Endodermal cell (in vitro differentiated cells): ENCODE measurements at regions not wholly inside any gene's neighbourhood (a gene's known extent, or its start where the extent isn't known, plus 50 kb on each side); places are given as distances from the start of the nearest gene placed in this dataset.

ENCODE experiments used
- DNase-seq: peaks from one replicate; pipeline ENCODE4 v3.0.0-alpha.2; 2017
- H3K27ac ChIP-seq: 2 replicates; pipeline ENCODE4 v1.5.1; 2013; ENCODE audit warnings: mild to moderate bottlenecking, low read depth, low read length, moderate library complexity
- H3K27me3 ChIP-seq: 2 replicates; pipeline ENCODE4 v1.6.1; 2013; ENCODE audit warnings: mild to moderate bottlenecking, low read length, moderate library complexity; ENCODE audit not compliant: insufficient read depth, control insufficient read depth, poor library complexity, severe bottlenecking
- H3K36me3 ChIP-seq: 2 replicates; pipeline ENCODE4 v1.7.0; 2013; ENCODE audit warnings: mild to moderate bottlenecking, low read length, moderate library complexity; ENCODE audit not compliant: control insufficient read depth, insufficient read depth
- H3K4me1 ChIP-seq: one replicate; pipeline ENCODE4 v1.7.0; 2013; ENCODE audit warnings: low read length; ENCODE audit not compliant: control insufficient read depth, insufficient read depth
- H3K4me3 ChIP-seq: 2 replicates; pipeline ENCODE4 v1.5.1; 2013; ENCODE audit warnings: mild to moderate bottlenecking, low read length, moderate library complexity
- H3K9ac ChIP-seq: 2 replicates; pipeline ENCODE4 v1.6.1; 2013; ENCODE audit warnings: mild to moderate bottlenecking, low read length, moderate library complexity; ENCODE audit not compliant: poor library complexity, severe bottlenecking; ENCODE audit errors: extremely low read depth
- H3K9me3 ChIP-seq: 2 replicates; pipeline ENCODE4 v1.6.1; 2013; ENCODE audit warnings: mild to moderate bottlenecking, low read length, moderate library complexity; ENCODE audit not compliant: control insufficient read depth
- H3K27ac Mint-ChIP-seq: 2 replicates; pipeline ENCODE4 v1.8.0; 2020; ENCODE audit warnings: mixed read lengths
- H3K27me3 Mint-ChIP-seq: 2 replicates; pipeline ENCODE4 v1.8.0; 2021; ENCODE audit warnings: mild to moderate bottlenecking, mixed read lengths; ENCODE audit not compliant: insufficient read depth
- H3K36me3 Mint-ChIP-seq: 2 replicates; pipeline ENCODE4 v1.8.0; 2020; ENCODE audit warnings: low read depth, mixed read lengths
- H3K4me1 Mint-ChIP-seq: 2 replicates; pipeline ENCODE4 v1.8.0; 2020; ENCODE audit warnings: mixed read lengths
- H3K4me3 Mint-ChIP-seq: 2 replicates; pipeline ENCODE4 v1.8.0; 2020; ENCODE audit warnings: mild to moderate bottlenecking, moderate library complexity, mixed read lengths
- H3K9me3 Mint-ChIP-seq: 2 replicates; pipeline ENCODE4 v1.8.0; 2020; ENCODE audit warnings: mild to moderate bottlenecking, mixed read lengths
- CTCF ChIP-seq: fragments of 200-600 bp; sonication (generic); conservative IDR thresholded peaks from 2 replicates; pipeline ENCODE4 v1.5.0; 2021; ENCODE audit warnings: antibody characterized with exemption, mild to moderate bottlenecking
- WGBS, 2 experiments: methylation state at CpG; one replicate each; pipeline versions ENCODE4 v1.1.5 to v1.1.7; 2013; ENCODE audit warnings: missing lambda C conversion rate in 2 of 2, mixed read lengths in 1 of 2; ENCODE audit not compliant: insufficient coverage in 1 of 2, insufficient read length in 1 of 2; 5-methylcytosine and 5-hydroxymethylcytosine counted together

- Mint-ChIP-seq H3K27me3 (no peaks in the 10 kb centered on the region), H3K4me1 (peaks cover 45% of the 10 kb centered on the region), H3K27ac (no peak overlapping the region), H3K36me3 (peaks cover 77% of the 10 kb centered on the region), H3K9me3 (no peaks in the 10 kb centered on the region), H3K4me3 (no peak overlapping the region)
- Histone ChIP-seq H3K9me3 (no peaks in the 10 kb centered on the region), H3K9ac (no peak overlapping the region), H3K4me1 (peaks cover 16% of the 10 kb centered on the region), H3K4me3 (no peak overlapping the region), H3K27ac (no peak overlapping the region), H3K27me3 (no peaks in the 10 kb centered on the region), H3K36me3 (peaks cover 78% of the 10 kb centered on the region)
- no peak for TF ChIP-seq CTCF
- 90 to 95% methylated on average over 2 to 3 of the region's 3 CpGs for WGBS, 2 experiments
- no peak for DNase-seq
These were observed 111.6 kb downstream of the ZNF608 start for GRCh38 chr5:124634741-124635323.

- peaks cover 47% of the 10 kb centered on the region for H3K4me1 Mint-ChIP-seq
- no peaks in the 10 kb centered on the region for H3K9me3 Mint-ChIP-seq
- H3K4me3 Mint-ChIP-seq: no peak overlapping the region
- Histone ChIP-seq H3K36me3 (peaks cover 75% of the 10 kb centered on the region), H3K27me3 (no peaks in the 10 kb centered on the region), H3K4me3 (no peak overlapping the region), H3K9ac (no peak overlapping the region), H3K9me3 (no peaks in the 10 kb centered on the region), H3K27ac (no peak overlapping the region), H3K4me1 (peaks cover 18% of the 10 kb centered on the region)
- no peak for DNase-seq
- no peak for TF ChIP-seq CTCF
- H3K27me3 Mint-ChIP-seq: no peaks in the 10 kb centered on the region
- peaks cover 74% of the 10 kb centered on the region for H3K36me3 Mint-ChIP-seq
- WGBS, 2 experiments: 56 to 71% methylated on average over 1 of the region's 1 CpG
- peak overlapping the region; percentile 46 for H3K27ac Mint-ChIP-seq
These were observed 112.2 kb downstream of the ZNF608 start for GRCh38 chr5:124634228-124634739.

GRCh38 chr5:124633209-124633608 is 113.2 kb downstream of the ZNF608 start:
- H3K27ac ChIP-seq: no peak overlapping the region
- H3K27ac Mint-ChIP-seq: no peak overlapping the region
- H3K27me3 Mint-ChIP-seq: no peaks in the 10 kb centered on the region
- 94 to 95% methylated on average over 5 of the region's 5 CpGs for WGBS, 2 experiments
- DNase-seq: no peak
- no peaks in the 10 kb centered on the region for H3K9me3 Mint-ChIP-seq
- H3K4me3 Mint-ChIP-seq: no peak overlapping the region
- H3K36me3 Mint-ChIP-seq: peaks cover 66% of the 10 kb centered on the region
- no peak overlapping the region for H3K4me3 ChIP-seq
- peaks cover 54% of the 10 kb centered on the region for H3K4me1 Mint-ChIP-seq
- no peaks in the 10 kb centered on the region for H3K27me3 ChIP-seq
- H3K9ac ChIP-seq: no peak overlapping the region
- H3K36me3 ChIP-seq: peaks cover 64% of the 10 kb centered on the region
- no peaks in the 10 kb centered on the region for H3K9me3 ChIP-seq
- TF ChIP-seq CTCF: no peak
- H3K4me1 ChIP-seq: peaks cover 25% of the 10 kb centered on the region
